IMR-90 (cell line): ENCODE measurements at regions not wholly inside any gene's neighbourhood (a gene's known extent, or its start where the extent isn't known, plus 50 kb on each side); places are given as distances from the start of the nearest gene placed in this dataset.

ENCODE experiments used
- ATAC-seq: fragments of 200-7000 bp; cut with Tn5 transposase; 2 replicates; pipeline ENCODE4 v1.9.1; 2020; ENCODE audit warnings: low read depth, mild to moderate bottlenecking, moderate library complexity
- BruUV-seq: library from RNA; stranded (reverse); fragments of 400-500 nt; replicated peaks from 2 replicates; lab custom pipeline; 2021; lab: Mats Ljungman, UMichigan
- CTCF ChIA-PET: fragments of 300-600 bp; formaldehyde crosslinking; extraction: SDS; loops from one replicate; lab custom pipeline; 2021; ENCODE audit warnings: antibody characterized with exemption; lab: Yijun Ruan, JAX
- POLR2A ChIA-PET: fragments of 300-600 bp; sonication (Branson Sonifier 250); formaldehyde crosslinking; loops from one replicate; lab custom pipeline; 2022; ENCODE audit warnings: antibody characterized with exemption; ENCODE audit not compliant: unreplicated experiment; lab: Charles Lee
- DNase-seq: peaks from one replicate; pipeline ENCODE4 v3.0.0; 2013
- H2AFZ ChIP-seq: replicated peaks from 2 replicates; pipeline ENCODE3; 2013; ENCODE audit warnings: low read length, mild to moderate bottlenecking; ENCODE audit not compliant: poor library complexity
- H2AK5ac ChIP-seq: 2 replicates; pipeline ENCODE4 v1.6.1; 2013; ENCODE audit warnings: low read depth, low read length, inconsistent platforms
- H2AK9ac ChIP-seq: replicated peaks from 2 replicates; pipeline ENCODE3; 2013; ENCODE audit warnings: mild to moderate bottlenecking, low read depth, low read length, moderate library complexity; ENCODE audit not compliant: poor library complexity
- H2BK120ac ChIP-seq: 2 replicates; pipeline ENCODE4 v1.6.1; 2013; ENCODE audit warnings: low read depth, low read length, inconsistent platforms
- H2BK15ac ChIP-seq: 3 replicates; pipeline ENCODE4 v1.6.1; 2013; ENCODE audit warnings: low read depth, low read length, inconsistent platforms
- H2BK20ac ChIP-seq: 2 replicates; pipeline ENCODE4 v1.6.1; 2013; ENCODE audit warnings: low read depth, mild to moderate bottlenecking, inconsistent platforms, low read length, moderate library complexity
- H2BK5ac ChIP-seq: 2 replicates; pipeline ENCODE4 v1.6.1; 2013; ENCODE audit warnings: mild to moderate bottlenecking, low read depth, low read length, inconsistent platforms; ENCODE audit not compliant: poor library complexity, severe bottlenecking
- H3K14ac ChIP-seq: replicated peaks from 2 replicates; pipeline ENCODE4 v1.6.1; 2013; ENCODE audit warnings: low read depth, low read length, inconsistent platforms
- H3K18ac ChIP-seq: 2 replicates; pipeline ENCODE4 v1.6.1; 2013; ENCODE audit warnings: low read depth, low read length, control low read depth
- H3K23ac ChIP-seq: 2 replicates; pipeline ENCODE4 v1.6.1; 2013; ENCODE audit warnings: low read depth, low read length, inconsistent platforms
- H3K27ac ChIP-seq: 2 replicates; pipeline ENCODE4 v1.5.1; 2013; ENCODE audit warnings: mild to moderate bottlenecking, control low read depth, low read length; ENCODE audit not compliant: insufficient read depth
- H3K27me3 ChIP-seq: 2 replicates; pipeline ENCODE4 v1.6.1; 2013; ENCODE audit warnings: low read length; ENCODE audit not compliant: control insufficient read depth, insufficient read depth
- H3K36me3 ChIP-seq: 2 replicates; pipeline ENCODE4 v1.6.1; 2013; ENCODE audit warnings: low read length, mixed read lengths; ENCODE audit not compliant: control insufficient read depth, insufficient read depth
- H3K4ac ChIP-seq: 2 replicates; pipeline ENCODE4 v1.6.1; 2013; ENCODE audit warnings: low read depth, low read length, inconsistent platforms
- H3K4me1 ChIP-seq: 2 replicates; pipeline ENCODE4 v1.6.1; 2013; ENCODE audit warnings: low read length, mixed read lengths; ENCODE audit not compliant: control insufficient read depth, insufficient read depth
- H3K4me2 ChIP-seq: 2 replicates; pipeline ENCODE4 v1.6.1; 2013; ENCODE audit warnings: low read depth, mild to moderate bottlenecking, control low read depth, low read length, moderate library complexity
- H3K4me3 ChIP-seq: 2 replicates; pipeline ENCODE4 v1.5.1; 2013; ENCODE audit warnings: low read depth, mild to moderate bottlenecking, control low read depth, low read length, moderate library complexity; ENCODE audit not compliant: insufficient read depth
- H3K56ac ChIP-seq: 2 replicates; pipeline ENCODE4 v1.6.1; 2013; ENCODE audit warnings: low read length, inconsistent platforms; ENCODE audit not compliant: insufficient read depth; ENCODE audit errors: extremely low read depth
- H3K79me1 ChIP-seq, 2 experiments: 2 replicates each; pipeline ENCODE4 v1.6.1; 2013; ENCODE audit warnings: low read length in 2 of 2, inconsistent platforms in 1 of 2, low read depth in 1 of 2
- H3K9ac ChIP-seq: 2 replicates; pipeline ENCODE4 v1.6.1; 2013; ENCODE audit warnings: low read depth, low read length, control low read depth
- H3K9me1 ChIP-seq: 2 replicates; pipeline ENCODE4 v1.6.1; 2013; ENCODE audit warnings: low read length, inconsistent platforms; ENCODE audit not compliant: insufficient read depth
- H3K9me3 ChIP-seq: 2 replicates; pipeline ENCODE4 v1.6.1; 2013; ENCODE audit warnings: low read length; ENCODE audit not compliant: control insufficient read depth, insufficient read depth
- H4K20me1 ChIP-seq: 2 replicates; pipeline ENCODE4 v1.6.1; 2013; ENCODE audit warnings: low read length, inconsistent platforms; ENCODE audit not compliant: insufficient read depth
- H4K5ac ChIP-seq: 2 replicates; pipeline ENCODE4 v1.6.1; 2013; ENCODE audit warnings: mild to moderate bottlenecking, low read depth, low read length, control low read depth
- H4K8ac ChIP-seq, 2 experiments: 2 replicates each; pipeline ENCODE4 v1.6.1; 2013; ENCODE audit warnings: low read depth in 2 of 2, low read length in 2 of 2, control low read depth in 1 of 2, inconsistent platforms in 1 of 2
- H4K91ac ChIP-seq: 2 replicates; pipeline ENCODE4 v1.6.1; 2013; ENCODE audit warnings: low read depth, low read length, inconsistent platforms; ENCODE audit not compliant: insufficient read depth
- BHLHE40 ChIP-seq: fragments of 150-350 bp; IDR thresholded peaks from 2 replicates; pipeline ENCODE4 v1.6.1; 2016; ENCODE audit warnings: mild to moderate bottlenecking, low read depth, low read length
- CEBPB ChIP-seq: IDR thresholded peaks from 2 replicates; pipeline ENCODE4 v1.6.1; 2012; ENCODE audit warnings: low read depth, low read length, improper control_type of control experiment
- ELK1 ChIP-seq: fragments of 150-350 bp; IDR thresholded peaks from 2 replicates; pipeline ENCODE4 v1.6.1; 2016; ENCODE audit warnings: low read depth, mild to moderate bottlenecking, low read length, moderate library complexity, borderline replicate concordance
- FOS ChIP-seq: fragments of 150-350 bp; IDR thresholded peaks from 2 replicates; pipeline ENCODE4 v1.6.1; 2016; ENCODE audit warnings: low read depth, low read length
- MAFK ChIP-seq: IDR thresholded peaks from 2 replicates; pipeline ENCODE4 v1.6.1; 2012; ENCODE audit warnings: low read depth, low read length, improper control_type of control experiment
- MAZ ChIP-seq: IDR thresholded peaks from 2 replicates; pipeline ENCODE4 v1.6.1; 2012; ENCODE audit warnings: low read depth, mild to moderate bottlenecking, low read length, improper control_type of control experiment, moderate library complexity, borderline replicate concordance
- MXI1 ChIP-seq: IDR thresholded peaks from 2 replicates; pipeline ENCODE4 v1.6.1; 2012; ENCODE audit warnings: low read depth, mild to moderate bottlenecking, low read length, moderate library complexity, borderline replicate concordance
- NFE2L2 ChIP-seq: fragments of 150-350 bp; IDR thresholded peaks from 2 replicates; pipeline ENCODE4 v1.6.1; 2016; ENCODE audit warnings: low read depth, mild to moderate bottlenecking, low read length
- RCOR1 ChIP-seq: IDR thresholded peaks from 2 replicates; pipeline ENCODE4 v1.6.1; 2012; ENCODE audit warnings: mild to moderate bottlenecking, low read length, improper control_type of control experiment; ENCODE audit not compliant: insufficient replicate concordance
- RFX5 ChIP-seq: IDR thresholded peaks from 2 replicates; pipeline ENCODE4 v1.8.0; 2012; ENCODE audit warnings: low read depth, mild to moderate bottlenecking, low read length, moderate library complexity
- SMC3 ChIP-seq: fragments of 150-350 bp; IDR thresholded peaks from 2 replicates; pipeline ENCODE4 v1.6.1; 2016; ENCODE audit warnings: low read depth, mild to moderate bottlenecking, antibody characterized with exemption, low read length, moderate library complexity
- WGBS, 2 experiments: methylation state at CpG; one replicate each; pipeline versions ENCODE4 v1.1.5 to v1.1.7; 2013; ENCODE audit warnings: missing lambda C conversion rate in 2 of 2; ENCODE audit not compliant: insufficient read length in 1 of 2; ENCODE audit errors: extremely low coverage in 2 of 2; 5-methylcytosine and 5-hydroxymethylcytosine counted together
- dilution Hi-C: fragments of 300-500 bp; cut with HindIII; formaldehyde crosslinking; loops from one replicate; pipeline ENCODE4 v1.14.3; 2018; ENCODE audit warnings: low sequenced_read_pairs; ENCODE audit not compliant: unreplicated experiment
- in situ Hi-C: fragments of 300-500 bp; cut with MboI; formaldehyde crosslinking; loops from 3 replicates; pipeline ENCODE4 v1.14.3; 2019; ENCODE audit warnings: low sequenced_read_pairs, inconsistent platforms, mixed read lengths
- intact Hi-C: fragments of 100-400 bp; cut with micrococcal nuclease; formaldehyde crosslinking; loops from 2 replicates; pipeline ENCODE4 v1.10.0; 2022
- TF ChIP-seq, protein P1 (sequence below): fragments of 150-350 bp; IDR thresholded peaks from 2 replicates; pipeline ENCODE4 v1.6.1; 2017; ENCODE audit warnings: mild to moderate bottlenecking, antibody characterized with exemption, low read length, low read depth

DNA sequence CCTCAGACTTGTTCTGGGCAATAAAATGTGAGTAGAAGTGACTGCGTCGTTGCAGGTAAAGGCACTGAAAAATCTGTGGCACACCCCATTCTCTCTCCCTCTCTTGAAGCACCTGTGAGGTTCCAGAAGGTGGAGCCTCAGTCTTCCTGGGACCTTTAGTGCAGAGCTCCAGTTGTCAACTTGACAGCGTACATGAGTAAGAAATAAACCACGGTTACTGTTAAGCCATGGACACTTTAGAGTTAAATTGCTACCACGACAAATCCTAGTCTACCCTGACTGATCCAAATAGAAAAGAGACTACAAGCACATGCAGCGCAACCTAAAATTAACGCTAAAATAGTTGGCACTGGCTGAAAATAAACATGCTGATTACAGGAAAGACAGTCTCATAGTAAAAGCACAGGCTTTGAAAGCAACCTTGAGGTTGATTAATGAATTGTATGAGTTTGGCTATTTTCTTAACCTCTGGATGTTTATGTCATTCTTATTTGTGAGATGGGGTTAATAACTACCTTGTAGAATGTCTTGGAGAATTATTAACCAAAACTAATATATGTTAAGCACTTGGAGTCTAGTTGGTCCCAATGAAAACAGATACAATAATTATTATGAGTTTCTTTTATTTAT lies 93.0 kb upstream of the PLPPR4 start:
- WGBS, 2 experiments = no CpG with 5 or more reads among the region's 7 CpGs
- in situ Hi-C loops (no loop called here), intact Hi-C loops (no loop called here), dilution Hi-C loops (no loop called here)
- Histone ChIP-seq H3K9me1 (no peaks in the 10 kb centered on the region), H3K79me1 (no peaks in the 10 kb centered on the region), H3K4me3 (no peak overlapping the region), H3K14ac (peak overlapping the region; percentile 27; the same call in 1 of the 2 replicates), H3K18ac (no peak overlapping the region), H3K23ac (no peak overlapping the region), H2BK15ac (peak overlapping the region; percentile 63; the same call in 1 of the 3 replicates), H3K27me3 (no peaks in the 10 kb centered on the region), H2AFZ (no peak overlapping the region), H2BK20ac (peak overlapping the region; percentile 74), H3K4ac (no peak overlapping the region), H3K56ac (no peak overlapping the region), H3K9ac (no peak overlapping the region), H4K91ac (peak overlapping the region; percentile 49; the same call in 1 of the 2 replicates), H3K9me3 (no peaks in the 10 kb centered on the region), H4K5ac (no peak overlapping the region), H3K4me2 (no peak overlapping the region), H2AK9ac (no peak overlapping the region), H4K20me1 (no peaks in the 10 kb centered on the region), H3K27ac (no peak overlapping the region), H2BK5ac (no peak overlapping the region), H2BK120ac (peak overlapping the region; percentile 71), H3K4me1 (no peaks in the 10 kb centered on the region), H2AK5ac (0 out of 2 replicates have a peak overlapping the region, but pooled peaks have one; percentile 39), H4K8ac (no peak overlapping the region), H3K36me3 (no peaks in the 10 kb centered on the region)
- DNase-seq = no peak
- POLR2A ChIA-PET = no interaction called here
- TF ChIP-seq MAZ = no peak
- no peak for TF ChIP-seq MXI1
- no peak for TF ChIP-seq SMC3
- no peak for TF ChIP-seq MAFK
- TF ChIP-seq, protein P1, sequence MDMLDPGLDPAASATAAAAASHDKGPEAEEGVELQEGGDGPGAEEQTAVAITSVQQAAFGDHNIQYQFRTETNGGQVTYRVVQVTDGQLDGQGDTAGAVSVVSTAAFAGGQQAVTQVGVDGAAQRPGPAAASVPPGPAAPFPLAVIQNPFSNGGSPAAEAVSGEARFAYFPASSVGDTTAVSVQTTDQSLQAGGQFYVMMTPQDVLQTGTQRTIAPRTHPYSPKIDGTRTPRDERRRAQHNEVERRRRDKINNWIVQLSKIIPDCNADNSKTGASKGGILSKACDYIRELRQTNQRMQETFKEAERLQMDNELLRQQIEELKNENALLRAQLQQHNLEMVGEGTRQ = no peak
- TF ChIP-seq NFE2L2 = no peak
- no peak for TF ChIP-seq FOS
- TF ChIP-seq BHLHE40 = no peak
- no peak for TF ChIP-seq RFX5
- TF ChIP-seq RCOR1 = no peak
- TF ChIP-seq CEBPB = no peak
- no peak for TF ChIP-seq ELK1
- no peak for ATAC-seq
- no TSS peak for BruUV-seq
- CTCF ChIA-PET = no interaction called here
